ENCODE measurements at regions not wholly inside any gene's neighbourhood (a gene's known extent, or its start where the extent isn't known, plus 50 kb on each side); places are given as distances from the start of the nearest gene placed in this dataset.

GRCh38 chr1:30001011-30001731 is 722.2 kb downstream of the MATN1 start:
- no peak for TF ChIP-seq FOXK2 (IDR thresholded peaks at IDR 0.05)
- no peak for TF ChIP-seq UBTF (CRISPR knock-in tag; IDR thresholded peaks at IDR 0.05)
- no peak for TF ChIP-seq NFE2L1 (CRISPR knock-in tag; IDR thresholded peaks at IDR 0.05; ENCODE audit: borderline replicate concordance)
- no peak for TF ChIP-seq ZNF274 (CRISPR knock-in tag; IDR thresholded peaks at IDR 0.05)
- TF ChIP-seq ZNF746 (CRISPR knock-in tag; IDR thresholded peaks at IDR 0.05) = no peak
- no peak for TF ChIP-seq NFE2L2 (IDR thresholded peaks at IDR 0.05; ENCODE audit: low read length)
- TF ChIP-seq TCF12 (IDR thresholded peaks at IDR 0.05) = no peak
- TF ChIP-seq TCF12 (CRISPR knock-in tag; IDR thresholded peaks at IDR 0.05) = no peak
- TF ChIP-seq RELA (CRISPR knock-in tag; IDR thresholded peaks at IDR 0.05) = no peak
- no peak for TF ChIP-seq PRMT3 (CRISPR knock-in tag; IDR thresholded peaks at IDR 0.05; ENCODE audit: borderline replicate concordance, low read depth)
- TF ChIP-seq, protein P1, sequence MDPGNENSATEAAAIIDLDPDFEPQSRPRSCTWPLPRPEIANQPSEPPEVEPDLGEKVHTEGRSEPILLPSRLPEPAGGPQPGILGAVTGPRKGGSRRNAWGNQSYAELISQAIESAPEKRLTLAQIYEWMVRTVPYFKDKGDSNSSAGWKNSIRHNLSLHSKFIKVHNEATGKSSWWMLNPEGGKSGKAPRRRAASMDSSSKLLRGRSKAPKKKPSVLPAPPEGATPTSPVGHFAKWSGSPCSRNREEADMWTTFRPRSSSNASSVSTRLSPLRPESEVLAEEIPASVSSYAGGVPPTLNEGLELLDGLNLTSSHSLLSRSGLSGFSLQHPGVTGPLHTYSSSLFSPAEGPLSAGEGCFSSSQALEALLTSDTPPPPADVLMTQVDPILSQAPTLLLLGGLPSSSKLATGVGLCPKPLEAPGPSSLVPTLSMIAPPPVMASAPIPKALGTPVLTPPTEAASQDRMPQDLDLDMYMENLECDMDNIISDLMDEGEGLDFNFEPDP (CRISPR knock-in tag; conservative IDR thresholded peaks at IDR 0.05) = no peak
- TF ChIP-seq, protein P2, sequence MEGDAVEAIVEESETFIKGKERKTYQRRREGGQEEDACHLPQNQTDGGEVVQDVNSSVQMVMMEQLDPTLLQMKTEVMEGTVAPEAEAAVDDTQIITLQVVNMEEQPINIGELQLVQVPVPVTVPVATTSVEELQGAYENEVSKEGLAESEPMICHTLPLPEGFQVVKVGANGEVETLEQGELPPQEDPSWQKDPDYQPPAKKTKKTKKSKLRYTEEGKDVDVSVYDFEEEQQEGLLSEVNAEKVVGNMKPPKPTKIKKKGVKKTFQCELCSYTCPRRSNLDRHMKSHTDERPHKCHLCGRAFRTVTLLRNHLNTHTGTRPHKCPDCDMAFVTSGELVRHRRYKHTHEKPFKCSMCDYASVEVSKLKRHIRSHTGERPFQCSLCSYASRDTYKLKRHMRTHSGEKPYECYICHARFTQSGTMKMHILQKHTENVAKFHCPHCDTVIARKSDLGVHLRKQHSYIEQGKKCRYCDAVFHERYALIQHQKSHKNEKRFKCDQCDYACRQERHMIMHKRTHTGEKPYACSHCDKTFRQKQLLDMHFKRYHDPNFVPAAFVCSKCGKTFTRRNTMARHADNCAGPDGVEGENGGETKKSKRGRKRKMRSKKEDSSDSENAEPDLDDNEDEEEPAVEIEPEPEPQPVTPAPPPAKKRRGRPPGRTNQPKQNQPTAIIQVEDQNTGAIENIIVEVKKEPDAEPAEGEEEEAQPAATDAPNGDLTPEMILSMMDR (CRISPR knock-in tag; IDR thresholded peaks at IDR 0.05) = no peak
